A549 (cell line): ENCODE measurements at regions not wholly inside any gene's neighbourhood (a gene's known extent, or its start where the extent isn't known, plus 50 kb on each side); places are given as distances from the start of the nearest gene placed in this dataset.

ENCODE experiments used
- ATAC-seq, 2 experiments: fragments of 200-7000 bp in 1 of 2; fragments of >200 bp in 1 of 2; cut with Nextera tagmentation in 1 of 2; cut with Tn5 transposase in 1 of 2; 3 replicates each; pipeline versions ENCODE4 v1.8.0 to v1.9.1; 2018 to 2020; ENCODE audit warnings: mild to moderate bottlenecking in 1 of 2, moderate library complexity in 1 of 2
- CTCF ChIA-PET: fragments of 300-600 bp; sonication (Branson Sonifier 250); formaldehyde crosslinking; extraction: SDS; loops from one replicate; lab custom pipeline; 2021; ENCODE audit warnings: antibody characterized with exemption, inconsistent platforms; lab: Yijun Ruan, JAX
- POLR2A ChIA-PET: fragments of 350-600 bp; formaldehyde crosslinking; extraction: SDS; loops from one replicate; lab custom pipeline; 2021; ENCODE audit warnings: antibody characterized with exemption, inconsistent platforms; lab: Yijun Ruan, JAX
- DNase-seq, 2 experiments: peaks; one replicate each; pipeline versions ENCODE4 v3.0.0 to v3.0.0-alpha.2; 2011 to 2016; ENCODE audit warnings: low read depth in 1 of 2, low spot score in 1 of 2
- FAIRE-seq: peaks from 2 replicates; lab custom pipeline; 2011; peaks lifted over from hg19 to GRCh38; lab: Jason Lieb, UNC
- H3K27ac ChIP-seq, 2 experiments: fragments of >200 bp; sonication (Bioruptor Twin); formaldehyde crosslinking; 3 replicates each; pipeline ENCODE4 v1.5.1; 2016 to 2017
- H3K4me1 ChIP-seq: fragments of >200 bp; sonication (Bioruptor Twin); formaldehyde crosslinking; 3 replicates; pipeline ENCODE4 v1.6.1; 2016
- H3K4me2 ChIP-seq: fragments of >200 bp; sonication (Bioruptor Twin); formaldehyde crosslinking; 3 replicates; pipeline ENCODE4 v1.6.1; 2016
- H3K4me3 ChIP-seq: fragments of >200 bp; sonication (Bioruptor Twin); formaldehyde crosslinking; 3 replicates; pipeline ENCODE4 v1.5.1; 2016
- H3K9me3 ChIP-seq: fragments of >200 bp; sonication (Bioruptor Twin); formaldehyde crosslinking; 3 replicates; pipeline ENCODE4 v1.6.1; 2016
- CBX2 ChIP-seq: fragments of 200-600 bp; sonication (generic); IDR thresholded peaks from 2 replicates; pipeline ENCODE4 v1.6.1; 2016; ENCODE audit warnings: low read depth, mild to moderate bottlenecking, borderline replicate concordance
- CHD2 ChIP-seq: fragments of 150-350 bp; IDR thresholded peaks from 2 replicates; pipeline ENCODE4 v1.6.1; 2014; ENCODE audit warnings: low read length; ENCODE audit not compliant: partially characterized antibody
- CHD4 ChIP-seq: fragments of 200-600 bp; sonication (generic); IDR thresholded peaks from 2 replicates; pipeline ENCODE4 v1.6.1; 2016; ENCODE audit warnings: antibody characterized with exemption, mild to moderate bottlenecking, borderline replicate concordance
- EHF ChIP-seq: fragments of 250-450 bp; sonication (Bioruptor Pico); IDR thresholded peaks from 2 replicates; pipeline ENCODE4 v1.5.0; 2020; ENCODE audit warnings: mild to moderate bottlenecking
- EHMT2 ChIP-seq: fragments of 200-600 bp; sonication (generic); IDR thresholded peaks from 2 replicates; pipeline ENCODE4 v1.6.1; 2016; ENCODE audit warnings: antibody characterized with exemption, low read depth, mild to moderate bottlenecking, moderate library complexity
- ESRRA ChIP-seq: fragments of 150-350 bp; IDR thresholded peaks from 2 replicates; pipeline ENCODE4 v1.6.1; 2014; ENCODE audit warnings: mild to moderate bottlenecking, low read length, borderline replicate concordance
- FOXS1 ChIP-seq: fragments of 250-450 bp; sonication (Bioruptor Pico); IDR thresholded peaks from 2 replicates; pipeline ENCODE4 v1.5.0; 2020; ENCODE audit warnings: mild to moderate bottlenecking, moderate library complexity
- GATA3 ChIP-seq: IDR thresholded peaks from 2 replicates; pipeline ENCODE4 v1.6.1; 2012; ENCODE audit warnings: borderline replicate concordance
- HOXB13 ChIP-seq: fragments of 250-450 bp; sonication (Bioruptor Pico); IDR thresholded peaks from 2 replicates; pipeline ENCODE4 v1.5.0; 2020; ENCODE audit warnings: low read depth, mild to moderate bottlenecking, moderate library complexity
- JUNB ChIP-seq: fragments of >200 bp; sonication (Bioruptor Twin); formaldehyde crosslinking; IDR thresholded peaks from 2 replicates; pipeline ENCODE4 v1.6.1; 2016
- KDM5A ChIP-seq: fragments of 200-600 bp; sonication (generic); IDR thresholded peaks from 2 replicates; pipeline ENCODE4 v1.6.1; 2016; ENCODE audit warnings: antibody characterized with exemption, mild to moderate bottlenecking
- MAFK ChIP-seq: fragments of 450-650 bp; IDR thresholded peaks from 2 replicates; pipeline ENCODE4 v1.6.1; 2014; ENCODE audit not compliant: partially characterized antibody
- MYC ChIP-seq: IDR thresholded peaks from 2 replicates; pipeline ENCODE4 v1.6.1; 2012; ENCODE audit warnings: mild to moderate bottlenecking, inconsistent platforms, low read length, improper control_type of control experiment, borderline replicate concordance
- NFE2L2 ChIP-seq: fragments of 150-350 bp; conservative IDR thresholded peaks from 2 replicates; pipeline ENCODE4 v1.6.1; 2014; ENCODE audit warnings: low read length
- NPAS2 ChIP-seq: fragments of 250-450 bp; sonication (Bioruptor Pico); IDR thresholded peaks from 2 replicates; pipeline ENCODE4 v1.8.0; 2022; ENCODE audit warnings: mild to moderate bottlenecking, moderate library complexity, borderline replicate concordance
- PHF8 ChIP-seq: fragments of 200-600 bp; sonication (generic); IDR thresholded peaks from 2 replicates; pipeline ENCODE4 v1.6.1; 2016; ENCODE audit warnings: low read depth, mild to moderate bottlenecking, antibody characterized with exemption, moderate library complexity, borderline replicate concordance
- POLR2A ChIP-seq: IDR thresholded peaks from 2 replicates; pipeline ENCODE4 v1.6.1; 2012; ENCODE audit warnings: mild to moderate bottlenecking, low read length
- RAD21 ChIP-seq, 2 experiments: fragments of >200 bp in 1 of 2; sonication (Bioruptor Twin) in 1 of 2; formaldehyde crosslinking in 1 of 2; IDR thresholded peaks in 1 of 2; conservative IDR thresholded peaks in 1 of 2; 2 replicates in 1 of 2; 3 replicates in 1 of 2; pipeline ENCODE4 v1.6.1; 2012 to 2018; ENCODE audit warnings: inconsistent platforms in 1 of 2
- RFX5 ChIP-seq: fragments of 450-650 bp; IDR thresholded peaks from 2 replicates; pipeline ENCODE4 v1.7.1; 2014; ENCODE audit warnings: antibody characterized with exemption, mild to moderate bottlenecking, moderate library complexity
- ZFP36 ChIP-seq: fragments of 450-650 bp; IDR thresholded peaks from 2 replicates; pipeline ENCODE4 v1.6.1; 2014; ENCODE audit warnings: borderline replicate concordance; ENCODE audit not compliant: partially characterized antibody
- ZSCAN20 ChIP-seq: fragments of 250-450 bp; sonication (Bioruptor Pico); IDR thresholded peaks from 2 replicates; pipeline ENCODE4 v1.8.0; 2022; ENCODE audit warnings: mild to moderate bottlenecking, moderate library complexity
- WGBS: methylation state at CpG from one replicate; pipeline ENCODE4 v1.1.6; 2017; ENCODE audit errors: missing lambda C conversion rate; 5-methylcytosine and 5-hydroxymethylcytosine counted together
- TF ChIP-seq, protein P1 (sequence below): IDR thresholded peaks from 2 replicates; pipeline ENCODE4 v1.6.1; 2012; ENCODE audit warnings: low read depth, borderline replicate concordance
- TF ChIP-seq, protein P2 (sequence below): IDR thresholded peaks from 2 replicates; pipeline ENCODE4 v1.6.1; 2012
- TF ChIP-seq, protein P3 (sequence below): fragments of >200 bp; sonication (Bioruptor Twin); formaldehyde crosslinking; IDR thresholded peaks from 2 replicates; pipeline ENCODE4 v1.6.1; 2016
- TF ChIP-seq, protein P4 (sequence below): IDR thresholded peaks from 2 replicates; pipeline ENCODE4 v1.6.1; 2012
- TF ChIP-seq, protein P5 (sequence below): fragments of 450-650 bp; IDR thresholded peaks from 2 replicates; pipeline ENCODE4 v1.6.1; 2014; ENCODE audit warnings: antibody characterized with exemption
- TF ChIP-seq, protein P6 (sequence below): fragments of 150-350 bp; IDR thresholded peaks from 2 replicates; pipeline ENCODE4 v1.6.1; 2014; ENCODE audit warnings: low read depth, mild to moderate bottlenecking, low read length

DNA sequence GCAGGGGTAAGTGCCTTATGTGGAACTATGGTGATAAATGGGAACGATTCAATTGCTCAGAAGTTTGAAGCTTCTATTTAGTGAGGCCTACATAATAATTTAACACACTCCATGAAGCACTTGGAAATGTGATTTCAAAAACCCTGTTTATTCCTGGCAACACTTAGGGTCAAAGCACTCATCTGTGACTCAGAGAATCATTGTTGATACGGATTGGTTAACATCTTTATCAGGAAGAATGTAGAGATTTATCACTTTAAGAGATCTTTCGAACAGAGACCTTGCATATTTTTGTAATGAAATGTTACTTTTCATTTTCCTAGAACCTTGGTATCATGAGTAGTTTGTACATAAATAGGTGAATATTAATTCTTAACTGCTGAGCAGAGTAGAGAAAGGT is 269.1 kb upstream of the SLIT2 start (continued):
- TF ChIP-seq, protein P1, sequence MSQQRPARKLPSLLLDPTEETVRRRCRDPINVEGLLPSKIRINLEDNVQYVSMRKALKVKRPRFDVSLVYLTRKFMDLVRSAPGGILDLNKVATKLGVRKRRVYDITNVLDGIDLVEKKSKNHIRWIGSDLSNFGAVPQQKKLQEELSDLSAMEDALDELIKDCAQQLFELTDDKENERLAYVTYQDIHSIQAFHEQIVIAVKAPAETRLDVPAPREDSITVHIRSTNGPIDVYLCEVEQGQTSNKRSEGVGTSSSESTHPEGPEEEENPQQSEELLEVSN, result no peak
- TF ChIP-seq, all 56 proteins: peak for 0

DNA sequence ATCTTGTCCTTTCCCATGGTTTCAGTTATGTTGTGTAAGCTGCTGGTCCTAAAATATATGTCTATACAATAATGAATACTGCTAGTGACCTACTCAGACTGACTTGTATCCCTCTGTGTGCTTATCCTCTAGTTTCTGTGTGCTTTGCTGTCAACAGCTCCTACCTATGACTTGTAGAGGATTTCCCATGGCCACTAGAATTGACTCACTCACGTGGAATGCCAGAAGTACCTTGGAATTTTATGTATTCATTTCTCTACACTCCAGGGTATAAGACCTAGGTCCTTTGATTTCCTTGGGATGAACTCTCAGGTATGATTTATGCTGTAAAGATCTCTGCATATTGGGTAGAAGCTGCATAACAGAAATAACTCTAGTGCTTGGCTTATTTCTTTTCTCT is 279.9 kb upstream of the SLIT2 start:
- FAIRE-seq (no peak), DNase-seq (no peak), ATAC-seq (no peak)
- no peak overlapping the region for H3K4me2 ChIP-seq
- no peaks in the 10 kb centered on the region for H3K9me3 ChIP-seq
- TF ChIP-seq CHD4 (no peak), CBX2 (no peak), POLR2A (no peak), NFE2L2 (no peak), NPAS2 (CRISPR knock-in tag) (no peak), ZFP36 (no peak)
- TF ChIP-seq, protein P1, result no peak
- TF ChIP-seq, all 56 proteins: peak for 0
- WGBS, result 0% methylated on average over 1 of the region's 1 CpG
- ChIA-PET POLR2A (no interaction called here), CTCF (no interaction called here)
- Histone ChIP-seq H3K4me1 (no peaks in the 10 kb centered on the region), H3K4me3 (no peak overlapping the region), H3K27ac (no peak overlapping the region)

DNA sequence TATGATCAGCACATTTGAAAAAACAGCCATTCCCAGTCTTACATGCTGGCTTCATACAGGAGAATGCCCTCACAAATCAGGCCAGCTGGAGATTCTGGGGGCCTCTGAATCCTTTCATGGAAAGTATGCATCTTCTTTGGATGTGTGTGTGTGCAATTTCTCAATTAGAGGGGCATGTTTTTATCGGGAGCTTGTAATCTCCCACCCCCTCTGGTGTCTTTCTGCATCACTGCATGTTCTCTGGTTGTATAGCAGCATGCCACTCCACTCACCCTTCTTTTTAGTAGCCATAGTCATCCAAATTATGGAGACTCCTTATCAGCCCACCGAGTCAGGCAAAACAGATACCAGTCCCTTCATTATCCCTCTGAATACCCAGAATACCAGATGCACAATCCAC is 282.2 kb upstream of the SLIT2 start:
- DNase-seq, result no peak
- TF ChIP-seq, protein P2, sequence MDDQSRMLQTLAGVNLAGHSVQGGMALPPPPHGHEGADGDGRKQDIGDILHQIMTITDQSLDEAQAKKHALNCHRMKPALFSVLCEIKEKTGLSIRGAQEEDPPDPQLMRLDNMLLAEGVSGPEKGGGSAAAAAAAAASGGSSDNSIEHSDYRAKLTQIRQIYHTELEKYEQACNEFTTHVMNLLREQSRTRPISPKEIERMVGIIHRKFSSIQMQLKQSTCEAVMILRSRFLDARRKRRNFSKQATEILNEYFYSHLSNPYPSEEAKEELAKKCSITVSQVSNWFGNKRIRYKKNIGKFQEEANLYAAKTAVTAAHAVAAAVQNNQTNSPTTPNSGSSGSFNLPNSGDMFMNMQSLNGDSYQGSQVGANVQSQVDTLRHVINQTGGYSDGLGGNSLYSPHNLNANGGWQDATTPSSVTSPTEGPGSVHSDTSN, result no peak
- no peak for TF ChIP-seq EHMT2
- TF ChIP-seq JUNB, result no peak
- no peak for TF ChIP-seq FOXS1 (CRISPR knock-in tag)
- TF ChIP-seq, protein P3, sequence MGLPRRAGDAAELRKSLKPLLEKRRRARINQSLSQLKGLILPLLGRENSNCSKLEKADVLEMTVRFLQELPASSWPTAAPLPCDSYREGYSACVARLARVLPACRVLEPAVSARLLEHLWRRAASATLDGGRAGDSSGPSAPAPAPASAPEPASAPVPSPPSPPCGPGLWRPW, result no peak
- no peak for TF ChIP-seq POLR2A

DNA sequence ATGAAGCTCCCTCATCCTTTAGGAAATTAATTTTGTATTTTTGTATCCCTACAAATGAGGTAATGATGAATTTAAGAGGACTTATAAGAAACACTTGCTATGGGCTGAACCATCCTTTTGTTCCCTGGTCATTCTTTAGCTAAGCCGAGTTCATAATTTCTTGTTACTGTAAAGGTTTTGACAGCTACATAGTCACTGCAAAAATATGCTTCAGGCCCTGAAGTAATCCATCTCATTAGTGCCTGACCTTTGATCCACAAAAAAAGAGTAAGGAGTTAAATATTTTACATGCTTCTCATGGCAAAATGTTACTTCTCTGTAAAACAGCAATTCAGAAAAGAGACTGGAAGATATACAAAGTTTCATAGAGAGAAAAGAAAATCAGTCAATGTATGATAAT is 290.6 kb upstream of the SLIT2 start:
- Histone ChIP-seq H3K4me2 (no peak overlapping the region), H3K9me3 (no peaks in the 10 kb centered on the region), H3K4me3 (no peak overlapping the region), H3K4me1 (no peaks in the 10 kb centered on the region), H3K27ac (no peak overlapping the region)
- TF ChIP-seq, protein P4, sequence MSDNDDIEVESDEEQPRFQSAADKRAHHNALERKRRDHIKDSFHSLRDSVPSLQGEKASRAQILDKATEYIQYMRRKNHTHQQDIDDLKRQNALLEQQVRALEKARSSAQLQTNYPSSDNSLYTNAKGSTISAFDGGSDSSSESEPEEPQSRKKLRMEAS, result no peak
- TF ChIP-seq RAD21 (conservative IDR thresholded peaks at IDR 0.05 in 1 of 2, IDR thresholded peaks at IDR 0.05 in 1 of 2), result no peak
- TF ChIP-seq NPAS2 (CRISPR knock-in tag), result no peak
- no peak for TF ChIP-seq GATA3
- no peak for TF ChIP-seq CHD2
- TF ChIP-seq ESRRA, result no peak
- no peak for TF ChIP-seq EHF (CRISPR knock-in tag)
- no peak for TF ChIP-seq ZSCAN20 (CRISPR knock-in tag)
- TF ChIP-seq, protein P5, sequence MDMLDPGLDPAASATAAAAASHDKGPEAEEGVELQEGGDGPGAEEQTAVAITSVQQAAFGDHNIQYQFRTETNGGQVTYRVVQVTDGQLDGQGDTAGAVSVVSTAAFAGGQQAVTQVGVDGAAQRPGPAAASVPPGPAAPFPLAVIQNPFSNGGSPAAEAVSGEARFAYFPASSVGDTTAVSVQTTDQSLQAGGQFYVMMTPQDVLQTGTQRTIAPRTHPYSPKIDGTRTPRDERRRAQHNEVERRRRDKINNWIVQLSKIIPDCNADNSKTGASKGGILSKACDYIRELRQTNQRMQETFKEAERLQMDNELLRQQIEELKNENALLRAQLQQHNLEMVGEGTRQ, result no peak
- TF ChIP-seq, protein P2, result no peak
- TF ChIP-seq, protein P6, sequence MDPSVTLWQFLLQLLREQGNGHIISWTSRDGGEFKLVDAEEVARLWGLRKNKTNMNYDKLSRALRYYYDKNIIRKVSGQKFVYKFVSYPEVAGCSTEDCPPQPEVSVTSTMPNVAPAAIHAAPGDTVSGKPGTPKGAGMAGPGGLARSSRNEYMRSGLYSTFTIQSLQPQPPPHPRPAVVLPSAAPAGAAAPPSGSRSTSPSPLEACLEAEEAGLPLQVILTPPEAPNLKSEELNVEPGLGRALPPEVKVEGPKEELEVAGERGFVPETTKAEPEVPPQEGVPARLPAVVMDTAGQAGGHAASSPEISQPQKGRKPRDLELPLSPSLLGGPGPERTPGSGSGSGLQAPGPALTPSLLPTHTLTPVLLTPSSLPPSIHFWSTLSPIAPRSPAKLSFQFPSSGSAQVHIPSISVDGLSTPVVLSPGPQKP, result no peak
- TF ChIP-seq MAFK, result no peak
- no peak for TF ChIP-seq KDM5A
- TF ChIP-seq MYC, result no peak
- TF ChIP-seq FOXS1 (CRISPR knock-in tag), result no peak
- TF ChIP-seq RFX5, result no peak
- TF ChIP-seq HOXB13 (CRISPR knock-in tag), result no peak
- TF ChIP-seq PHF8, result no peak
- no peak for TF ChIP-seq ZFP36
- ChIA-PET POLR2A (no interaction called here), CTCF (no interaction called here)
- 0% methylated on average over 1 of the region's 1 CpG for WGBS
- no peak for FAIRE-seq
- no peak for DNase-seq
- ATAC-seq, result no peak

More for the DNA sequence above, 282.2 kb upstream of the SLIT2 start:
- H3K9me3 ChIP-seq, result no peaks in the 10 kb centered on the region
- H3K4me3 ChIP-seq, result no peak overlapping the region
- FAIRE-seq (no peak), ATAC-seq (no peak)
- WGBS, result 3% methylated on average over 2 of the region's 2 CpGs
- CTCF ChIA-PET, result no interaction called here
- H3K4me2 ChIP-seq, result no peak overlapping the region
- no peak overlapping the region for H3K27ac ChIP-seq
- H3K4me1 ChIP-seq, result no peaks in the 10 kb centered on the region
- POLR2A ChIA-PET, result no interaction called here
